HG03460 (cell line): ENCODE measurements at regions not wholly inside any gene's neighbourhood (a gene's known extent, or its start where the extent isn't known, plus 50 kb on each side); places are given as distances from the start of the nearest gene placed in this dataset.

Experiments
- ATAC-seq: cut with Tn5 transposase; IDR thresholded peaks from one replicate; pipeline ENCODE4 v1.9.1; 2021; ENCODE audit not compliant: unreplicated experiment

- no peak for ATAC-seq
These were observed 193.4 kb upstream of the GSE1 start for GRCh38 chr16:85419503-85420408.

- ATAC-seq: no peak
These were observed 192.4 kb upstream of the GSE1 start for GRCh38 chr16:85420501-85421337.

GRCh38 chr16:85421338-85422195 is 191.6 kb upstream of the GSE1 start:
- ATAC-seq: no peak

GRCh38 chr16:85422196-85422631 is 190.9 kb upstream of the GSE1 start:
- ATAC-seq: no peak

- no peak for ATAC-seq
These were observed 190.2 kb upstream of the GSE1 start for GRCh38 chr16:85422632-85423550.

- ATAC-seq: no peak
These were observed 189.5 kb upstream of the GSE1 start for GRCh38 chr16:85423631-85424030.

GRCh38 chr16:85424260-85425073 is 188.7 kb upstream of the GSE1 start:
- ATAC-seq: no peak

GRCh38 chr16:85425074-85425662 is 188.0 kb upstream of the GSE1 start:
- ATAC-seq: no peak

GRCh38 chr16:85426806-85427205 is 186.3 kb upstream of the GSE1 start:
- no peak for ATAC-seq

GRCh38 chr16:85428168-85428898 is 184.8 kb upstream of the GSE1 start:
- no peak for ATAC-seq

- no peak for ATAC-seq
These were observed 184.0 kb upstream of the GSE1 start for GRCh38 chr16:85428899-85429775.

- no peak for ATAC-seq
These were observed 183.2 kb upstream of the GSE1 start for GRCh38 chr16:85429776-85430522.

GRCh38 chr16:85430523-85431421 is 182.3 kb upstream of the GSE1 start:
- no peak for ATAC-seq

- ATAC-seq: no peak
These were observed 181.5 kb upstream of the GSE1 start for GRCh38 chr16:85431431-85432124.

- no peak for ATAC-seq
These were observed 180.5 kb upstream of the GSE1 start for GRCh38 chr16:85432606-85433005.
